GM12892 (cell line): ENCODE measurements at regions not wholly inside any gene's neighbourhood (a gene's known extent, or its start where the extent isn't known, plus 50 kb on each side); places are given as distances from the start of the nearest gene placed in this dataset.
A peak's percentile ranks its signal among the peaks of the same experiment; 100 is the strongest.

Source experiments
- POLR2A ChIP-seq: IDR thresholded peaks from 2 replicates; pipeline ENCODE4 v1.6.1; 2011; ENCODE audit warnings: low read depth, low read length, control low read depth
- POLR2AphosphoS5 ChIP-seq: IDR thresholded peaks from 2 replicates; pipeline ENCODE4 v1.6.1; 2011; ENCODE audit warnings: low read depth, low read length, control low read depth
- TAF1 ChIP-seq: IDR thresholded peaks from 2 replicates; pipeline ENCODE4 v1.6.1; 2011; ENCODE audit warnings: low read depth, mild to moderate bottlenecking, control low read depth, low read length, borderline replicate concordance

DNA sequence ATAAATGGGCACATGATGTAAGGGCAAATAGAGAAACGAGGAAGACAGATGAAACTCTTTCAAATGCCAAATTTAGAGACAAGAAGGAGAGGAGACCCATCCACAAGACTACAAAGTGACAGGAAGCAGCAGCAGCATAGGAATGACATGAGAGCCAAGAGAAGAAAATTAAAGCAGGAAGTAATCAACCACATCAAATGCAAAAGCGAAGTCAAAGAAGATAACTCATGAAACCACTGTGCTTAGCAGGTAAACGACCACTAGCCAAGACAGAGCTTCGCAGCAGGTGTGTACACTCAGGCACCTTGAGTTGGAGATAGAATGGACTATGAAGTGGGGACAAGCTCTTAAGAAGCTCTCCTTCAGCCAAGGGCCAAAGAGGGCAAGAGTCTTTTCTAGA, 64.1 kb downstream of the KLF12 start:
- TF ChIP-seq POLR2A (no peak), TAF1 (no peak), POLR2AphosphoS5 (0 out of 2 replicates have a peak, but pooled peaks have one; percentile 28)
